ENCODE measurements at regions not wholly inside any gene's neighbourhood (a gene's known extent, or its start where the extent isn't known, plus 50 kb on each side); places are given as distances from the start of the nearest gene placed in this dataset.
A peak's percentile ranks its signal among the peaks of the same experiment; 100 is the strongest.

DNA sequence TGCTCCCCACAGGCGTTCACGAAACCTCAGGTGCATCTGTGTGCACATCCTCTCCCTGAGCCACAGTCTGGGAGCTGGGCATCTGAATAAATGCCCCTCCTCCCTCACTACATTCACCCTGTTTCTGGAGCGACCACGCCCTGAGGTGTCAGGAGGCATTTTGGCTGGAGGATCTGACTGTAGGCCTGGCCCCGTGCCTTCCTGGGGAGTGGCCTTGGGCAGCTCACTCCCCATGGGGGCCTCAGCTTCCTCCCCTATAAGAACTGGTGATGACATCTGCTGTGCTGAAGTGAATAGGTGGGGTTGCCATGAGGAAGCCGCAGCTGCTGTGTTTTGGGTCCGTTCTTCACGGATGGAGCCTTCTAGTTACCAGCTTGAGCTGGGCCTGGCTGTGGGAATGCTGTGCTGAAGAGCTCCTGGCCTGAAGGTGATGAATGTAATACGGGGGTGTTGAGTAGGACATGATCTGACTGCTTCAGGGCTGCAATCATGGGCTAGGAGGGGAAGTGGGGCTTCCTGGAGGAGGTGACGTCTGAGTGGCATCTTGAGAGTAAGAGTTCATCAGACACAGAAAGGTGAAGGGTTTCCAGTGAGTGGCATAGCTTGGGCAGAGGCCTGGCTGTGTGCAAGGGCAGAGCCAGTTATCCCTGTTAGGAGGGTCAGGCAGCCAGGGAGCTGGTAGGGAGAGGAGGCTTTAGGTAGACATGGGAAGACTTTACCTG lies 58.2 kb downstream of the GLI2 start:
- peak in 1 of 2 experiments; percentile 11; a peak in 1 of 6 replicates for ATAC-seq
- Histone ChIP-seq H3K4me3 (no peak overlapping the region), H3K27ac (peak overlapping the region in 1 of 2 experiments; percentile 51; a peak in 2 of 6 replicates), H3K9me3 (no peaks in the 10 kb centered on the region), H3K4me2 (peak overlapping the region; percentile 20; the same call in 1 of the 3 replicates), H3K4me1 (peaks cover 31% of the 10 kb centered on the region)
- ChIA-PET CTCF (no interaction called here), POLR2A (no interaction called here)
- no peak for DNase-seq (ENCODE audit: low read depth in 1 of 2, low spot score in 1 of 2)
- no peak for FAIRE-seq
- whole genome bisulfite sequencing (ENCODE audit: missing lambda C conversion rate), result 84% methylated on average over 7 of the region's 10 CpGs
- TF ChIP-seq RFX5 (IDR thresholded peaks at IDR 0.05), result no peak
- TF ChIP-seq TFCP2L1 (CRISPR knock-in tag; IDR thresholded peaks at IDR 0.05), result no peak
- no peak for TF ChIP-seq FOSL2 (IDR thresholded peaks at IDR 0.05)
- TF ChIP-seq FOSL2 (CRISPR knock-in tag; IDR thresholded peaks at IDR 0.05), result no peak
- TF ChIP-seq EHMT2 (IDR thresholded peaks at IDR 0.05; ENCODE audit: low read depth), result no peak
- TF ChIP-seq HOXB5 (CRISPR knock-in tag; IDR thresholded peaks at IDR 0.05), result no peak
- TF ChIP-seq ZFP36 (IDR thresholded peaks at IDR 0.05; ENCODE audit: borderline replicate concordance, partially characterized antibody), result peak; percentile 12

DNA sequence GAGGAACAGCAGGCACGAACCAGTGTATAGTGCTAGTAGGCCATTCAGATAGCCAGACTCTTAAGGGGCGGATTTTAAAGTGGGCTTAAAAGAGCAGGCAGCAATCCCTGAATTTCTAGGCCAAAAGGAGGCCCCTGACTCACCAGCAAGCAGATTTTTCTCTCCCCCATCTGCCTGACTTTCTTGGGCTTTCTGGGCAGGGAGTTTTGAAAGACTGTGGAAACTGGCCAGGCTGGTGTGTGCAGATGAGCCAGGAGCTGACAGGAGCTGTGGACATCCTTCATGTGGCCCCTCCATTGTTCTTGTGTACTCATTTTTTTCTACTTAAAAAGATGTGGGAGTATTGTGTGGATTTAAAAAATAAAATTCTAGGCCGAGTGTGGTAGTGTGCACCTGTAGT lies 59.0 kb downstream of the GLI2 start:
- no peak overlapping the region for H3K4me3 ChIP-seq
- no peaks in the 10 kb centered on the region for H3K9me3 ChIP-seq
- ATAC-seq (peak in 1 of 2 experiments; percentile 6; a peak in 1 of 6 replicates), FAIRE-seq (no peak), DNase-seq (ENCODE audit: low read depth in 1 of 2, low spot score in 1 of 2) (no peak)
- TF ChIP-seq RARB (CRISPR knock-in tag; IDR thresholded peaks at IDR 0.05) (no peak), TP53 (CRISPR knock-in tag; IDR thresholded peaks at IDR 0.05) (no peak), MAZ (IDR thresholded peaks at IDR 0.05; ENCODE audit: borderline replicate concordance, low read depth, low read length) (no peak), FOXS1 (CRISPR knock-in tag; IDR thresholded peaks at IDR 0.05) (no peak), RNF2 (IDR thresholded peaks at IDR 0.05; ENCODE audit: borderline replicate concordance, low read depth) (no peak), REST (IDR thresholded peaks at IDR 0.05) (no peak), CHD4 (IDR thresholded peaks at IDR 0.05; ENCODE audit: borderline replicate concordance) (no peak), ZFP36 (IDR thresholded peaks at IDR 0.05; ENCODE audit: borderline replicate concordance, partially characterized antibody) (no peak), KDM5A (IDR thresholded peaks at IDR 0.05) (no peak), CEBPB (IDR thresholded peaks at IDR 0.05) (no peak), ESRRA (IDR thresholded peaks at IDR 0.05; ENCODE audit: borderline replicate concordance, low read length) (no peak)
- WGBS (ENCODE audit: missing lambda C conversion rate), result 94% methylated on average over 3 of the region's 3 CpGs
- H3K27ac ChIP-seq, result peak overlapping the region in 1 of 2 experiments; percentile 51; a peak in 2 of 6 replicates
- ChIA-PET POLR2A (interaction anchor here (0.5 kb wide), 1 partner anchor 276 kb away, joined by 3 read pairs; no protein-coding TSS in a partner anchor), CTCF (no interaction called here)
- no peak overlapping the region for H3K4me2 ChIP-seq
- H3K4me1 ChIP-seq, result peaks cover 31% of the 10 kb centered on the region

DNA sequence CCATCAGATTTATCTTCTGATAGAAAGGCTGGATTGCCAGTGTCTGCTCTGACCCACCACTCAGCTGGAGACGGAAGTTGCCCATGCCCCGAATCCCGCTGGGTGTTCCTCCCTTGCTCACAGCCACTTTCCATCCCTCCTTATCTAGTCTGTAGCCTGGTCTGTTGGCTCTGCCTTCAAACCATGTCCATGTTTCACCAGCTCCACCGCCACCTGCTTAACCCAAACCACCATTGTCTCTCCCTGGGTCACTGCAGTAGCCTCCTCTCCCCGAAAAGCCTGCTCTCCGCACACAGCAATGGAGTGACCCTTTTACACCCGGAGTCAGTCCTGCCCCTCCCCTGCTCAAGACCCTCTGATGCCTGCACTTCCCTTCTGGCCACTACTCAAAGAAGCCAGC lies 60.4 kb downstream of the GLI2 start:
- Histone ChIP-seq H3K4me1 (peaks cover 28% of the 10 kb centered on the region), H3K4me2 (no peak overlapping the region), H3K27ac (peak overlapping the region in 1 of 2 experiments; percentile 24; a peak in 1 of 6 replicates), H3K9me3 (no peaks in the 10 kb centered on the region), H3K4me3 (no peak overlapping the region)
- POLR2A ChIA-PET, result no interaction called here
- 92% methylated on average over 7 of the region's 7 CpGs for WGBS (ENCODE audit: missing lambda C conversion rate)
- TF ChIP-seq, protein P1, sequence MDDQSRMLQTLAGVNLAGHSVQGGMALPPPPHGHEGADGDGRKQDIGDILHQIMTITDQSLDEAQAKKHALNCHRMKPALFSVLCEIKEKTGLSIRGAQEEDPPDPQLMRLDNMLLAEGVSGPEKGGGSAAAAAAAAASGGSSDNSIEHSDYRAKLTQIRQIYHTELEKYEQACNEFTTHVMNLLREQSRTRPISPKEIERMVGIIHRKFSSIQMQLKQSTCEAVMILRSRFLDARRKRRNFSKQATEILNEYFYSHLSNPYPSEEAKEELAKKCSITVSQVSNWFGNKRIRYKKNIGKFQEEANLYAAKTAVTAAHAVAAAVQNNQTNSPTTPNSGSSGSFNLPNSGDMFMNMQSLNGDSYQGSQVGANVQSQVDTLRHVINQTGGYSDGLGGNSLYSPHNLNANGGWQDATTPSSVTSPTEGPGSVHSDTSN (IDR thresholded peaks at IDR 0.05), result no peak
- no peak for TF ChIP-seq CBX8 (IDR thresholded peaks at IDR 0.05)
- no peak for TF ChIP-seq CHD4 (IDR thresholded peaks at IDR 0.05; ENCODE audit: borderline replicate concordance)
- no peak for TF ChIP-seq CBX2 (IDR thresholded peaks at IDR 0.05; ENCODE audit: borderline replicate concordance, low read depth)
- no peak for TF ChIP-seq JUN (IDR thresholded peaks at IDR 0.05)
- CTCF ChIA-PET, result interaction anchor here (0.6 to 1.0 kb wide), 3 partner anchors 10 to 271 kb away, joined by 3 read pairs; partner anchors contain the start of gene GLI2
- no peak for ATAC-seq
- no peak for DNase-seq (ENCODE audit: low read depth in 1 of 2, low spot score in 1 of 2)
- no peak for FAIRE-seq
